Hepatocyte (in vitro differentiated cells): ENCODE measurements at regions not wholly inside any gene's neighbourhood (a gene's known extent, or its start where the extent isn't known, plus 50 kb on each side); places are given as distances from the start of the nearest gene placed in this dataset.

Source experiments
- CTCF ChIP-seq: fragments of 200-600 bp; sonication (generic); IDR thresholded peaks from 2 replicates; pipeline ENCODE4 v1.5.1; 2016; ENCODE audit warnings: antibody characterized with exemption, mild to moderate bottlenecking; ENCODE audit not compliant: poor library complexity
- EZH2phosphoT487 ChIP-seq: fragments of 200-600 bp; sonication (generic); IDR thresholded peaks from one replicate; pipeline ENCODE4 v1.6.1; 2018; ENCODE audit warnings: antibody characterized with exemption, mild to moderate bottlenecking, low read depth, moderate library complexity; ENCODE audit not compliant: unreplicated experiment, severe bottlenecking

- TF ChIP-seq EZH2phosphoT487, result no peak
- no peak for TF ChIP-seq CTCF
Measured at GRCh38 chr3:177973241-177973840, 562.9 kb upstream of the KCNMB2 start.
